HEK293T (cell line): ENCODE measurements at regions not wholly inside any gene's neighbourhood (a gene's known extent, or its start where the extent isn't known, plus 50 kb on each side); places are given as distances from the start of the nearest gene placed in this dataset.
A peak's percentile ranks its signal among the peaks of the same experiment; 100 is the strongest.

ENCODE experiments used
- BHLHE40 ChIP-seq: fragments of 450-650 bp; IDR thresholded peaks from 2 replicates; pipeline ENCODE4 v1.6.1; 2016; ENCODE audit warnings: mild to moderate bottlenecking, moderate library complexity, borderline replicate concordance
- LEF1 ChIP-seq: fragments of 450-650 bp; IDR thresholded peaks from 2 replicates; pipeline ENCODE4 v1.6.1; 2017; ENCODE audit warnings: mild to moderate bottlenecking, borderline replicate concordance
- SUZ12 ChIP-seq: fragments of 450-650 bp; IDR thresholded peaks from 2 replicates; pipeline ENCODE4 v1.6.1; 2016; ENCODE audit warnings: mild to moderate bottlenecking
- TF ChIP-seq, protein P1 (sequence below): fragments of 450-650 bp; IDR thresholded peaks from 2 replicates; pipeline ENCODE4 v1.6.1; 2016

DNA sequence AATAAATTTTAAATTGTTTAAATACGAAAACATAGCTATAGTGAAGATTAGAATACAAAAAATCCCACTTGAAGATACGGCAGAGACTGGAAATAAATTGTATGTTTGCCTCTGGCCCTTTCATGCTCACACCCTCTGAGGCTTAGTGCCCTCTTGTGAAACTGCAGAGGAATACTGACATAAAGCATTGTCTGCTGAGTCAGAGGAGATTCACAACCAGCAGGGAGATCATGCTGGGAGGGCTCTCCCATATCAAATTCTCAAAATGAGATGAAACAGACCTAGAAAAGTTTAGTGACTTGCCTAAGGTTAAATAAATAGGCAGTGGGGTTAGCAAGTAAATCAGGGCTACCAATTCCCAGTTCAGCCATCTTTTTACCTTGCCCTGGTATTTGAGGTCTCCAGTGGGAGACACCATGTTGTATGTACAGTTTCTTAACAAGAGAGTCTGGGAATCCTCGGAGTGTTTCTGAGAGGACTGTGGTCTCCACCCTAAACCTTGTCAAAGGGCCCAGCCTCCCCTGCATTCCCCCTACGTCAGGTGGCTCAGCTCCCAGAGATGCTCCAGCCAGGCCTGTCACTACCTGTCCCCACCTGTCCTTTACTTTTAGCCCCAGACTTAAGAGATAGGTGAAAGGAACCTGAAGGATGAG is 581.4 kb upstream of the DIPK2B start:
- no peak for TF ChIP-seq LEF1
- TF ChIP-seq, protein P1, sequence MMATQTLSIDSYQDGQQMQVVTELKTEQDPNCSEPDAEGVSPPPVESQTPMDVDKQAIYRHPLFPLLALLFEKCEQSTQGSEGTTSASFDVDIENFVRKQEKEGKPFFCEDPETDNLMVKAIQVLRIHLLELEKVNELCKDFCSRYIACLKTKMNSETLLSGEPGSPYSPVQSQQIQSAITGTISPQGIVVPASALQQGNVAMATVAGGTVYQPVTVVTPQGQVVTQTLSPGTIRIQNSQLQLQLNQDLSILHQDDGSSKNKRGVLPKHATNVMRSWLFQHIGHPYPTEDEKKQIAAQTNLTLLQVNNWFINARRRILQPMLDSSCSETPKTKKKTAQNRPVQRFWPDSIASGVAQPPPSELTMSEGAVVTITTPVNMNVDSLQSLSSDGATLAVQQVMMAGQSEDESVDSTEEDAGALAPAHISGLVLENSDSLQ, result peak; percentile 27; the same call in 1 of the 2 replicates
- no peak for TF ChIP-seq BHLHE40
- TF ChIP-seq SUZ12, result no peak
